ENCODE measurements at regions not wholly inside any gene's neighbourhood (a gene's known extent, or its start where the extent isn't known, plus 50 kb on each side); places are given as distances from the start of the nearest gene placed in this dataset.

DNA sequence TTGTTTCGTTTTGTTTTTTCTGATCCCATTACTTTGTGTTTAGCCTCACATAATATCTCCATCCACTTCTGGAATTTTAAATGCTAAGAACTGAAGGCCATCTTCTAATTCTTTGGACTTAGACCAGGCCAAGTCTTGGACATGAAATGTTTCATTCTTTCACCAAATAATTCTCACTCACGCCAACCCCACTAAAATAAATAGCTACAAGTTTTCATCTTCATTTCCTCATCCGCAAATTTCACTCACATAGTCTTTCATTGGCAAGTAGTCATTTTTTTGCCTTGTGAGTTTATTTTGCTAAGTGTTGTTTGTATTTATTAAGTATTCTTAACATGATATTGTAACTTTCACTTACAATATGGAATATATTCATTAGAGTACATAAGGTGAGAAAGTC lies 1188.6 kb upstream of the SEMA6A start:
- TF ChIP-seq POLR2AphosphoS5 (IDR thresholded peaks at IDR 0.05) (no peak), TAF1 (IDR thresholded peaks at IDR 0.05; ENCODE audit: low read depth) (no peak)
- TF ChIP-seq, protein P1, sequence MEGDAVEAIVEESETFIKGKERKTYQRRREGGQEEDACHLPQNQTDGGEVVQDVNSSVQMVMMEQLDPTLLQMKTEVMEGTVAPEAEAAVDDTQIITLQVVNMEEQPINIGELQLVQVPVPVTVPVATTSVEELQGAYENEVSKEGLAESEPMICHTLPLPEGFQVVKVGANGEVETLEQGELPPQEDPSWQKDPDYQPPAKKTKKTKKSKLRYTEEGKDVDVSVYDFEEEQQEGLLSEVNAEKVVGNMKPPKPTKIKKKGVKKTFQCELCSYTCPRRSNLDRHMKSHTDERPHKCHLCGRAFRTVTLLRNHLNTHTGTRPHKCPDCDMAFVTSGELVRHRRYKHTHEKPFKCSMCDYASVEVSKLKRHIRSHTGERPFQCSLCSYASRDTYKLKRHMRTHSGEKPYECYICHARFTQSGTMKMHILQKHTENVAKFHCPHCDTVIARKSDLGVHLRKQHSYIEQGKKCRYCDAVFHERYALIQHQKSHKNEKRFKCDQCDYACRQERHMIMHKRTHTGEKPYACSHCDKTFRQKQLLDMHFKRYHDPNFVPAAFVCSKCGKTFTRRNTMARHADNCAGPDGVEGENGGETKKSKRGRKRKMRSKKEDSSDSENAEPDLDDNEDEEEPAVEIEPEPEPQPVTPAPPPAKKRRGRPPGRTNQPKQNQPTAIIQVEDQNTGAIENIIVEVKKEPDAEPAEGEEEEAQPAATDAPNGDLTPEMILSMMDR (IDR thresholded peaks at IDR 0.05; ENCODE audit: poor library complexity, severe bottlenecking): no peak
